GM12891 (cell line): ENCODE measurements at regions not wholly inside any gene's neighbourhood (a gene's known extent, or its start where the extent isn't known, plus 50 kb on each side); places are given as distances from the start of the nearest gene placed in this dataset.

ENCODE experiments used
- POLR2A ChIP-seq: IDR thresholded peaks from 2 replicates; pipeline ENCODE4 v1.6.1; 2011; ENCODE audit warnings: low read depth, low read length, control low read depth
- TAF1 ChIP-seq: IDR thresholded peaks from 2 replicates; pipeline ENCODE4 v1.6.1; 2011; ENCODE audit warnings: low read depth, low read length, control low read depth

DNA sequence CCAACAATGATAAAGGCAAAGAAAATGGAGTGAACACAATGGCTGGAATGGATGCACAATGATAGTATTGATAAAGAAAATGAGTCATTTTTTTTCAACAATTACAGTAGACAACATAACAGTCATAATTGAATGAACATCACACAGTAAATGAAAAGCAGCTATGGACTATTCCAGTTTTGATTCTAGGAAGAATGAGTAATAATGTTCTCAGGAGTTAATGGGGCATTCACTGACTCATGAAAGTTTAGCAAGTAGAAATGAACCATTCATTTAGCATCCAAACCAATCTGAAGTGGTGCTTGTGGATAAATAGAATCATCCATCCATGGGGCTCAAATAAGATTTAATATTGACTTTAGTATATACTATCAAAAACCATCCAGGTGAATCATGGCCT is 1029.5 kb upstream of the GJE1 start:
- TF ChIP-seq TAF1 (no peak), POLR2A (no peak)
